GM12878 (cell line): ENCODE measurements at regions not wholly inside any gene's neighbourhood (a gene's known extent, or its start where the extent isn't known, plus 50 kb on each side); places are given as distances from the start of the nearest gene placed in this dataset.

ENCODE experiments used
- ATF2 ChIP-seq: IDR thresholded peaks from 2 replicates; pipeline ENCODE4 v1.6.1; 2012; ENCODE audit warnings: low read length, inconsistent platforms
- ATF3 ChIP-seq: IDR thresholded peaks from 2 replicates; pipeline ENCODE4 v1.6.1; 2011; ENCODE audit warnings: low read depth, mild to moderate bottlenecking, low read length, moderate library complexity, borderline replicate concordance; ENCODE audit errors: extremely low read depth
- CBX5 ChIP-seq: sonication (generic); IDR thresholded peaks from 2 replicates; pipeline ENCODE4 v1.6.1; 2016; ENCODE audit warnings: low read depth, moderate library complexity, mild to moderate bottlenecking, inconsistent platforms
- FOXK2 ChIP-seq: fragments of 450-650 bp; IDR thresholded peaks from 2 replicates; pipeline ENCODE4 v1.6.1; 2017; ENCODE audit warnings: mild to moderate bottlenecking, moderate library complexity
- MEF2A ChIP-seq: IDR thresholded peaks from 2 replicates; pipeline ENCODE4 v1.6.1; 2011; ENCODE audit warnings: low read depth, mild to moderate bottlenecking, low read length, moderate library complexity; ENCODE audit not compliant: insufficient read depth
- NBN ChIP-seq: fragments of 450-650 bp; IDR thresholded peaks from 2 replicates; pipeline ENCODE4 v1.6.1; 2016
- NFIC ChIP-seq: IDR thresholded peaks from 2 replicates; pipeline ENCODE4 v1.6.1; 2012; ENCODE audit warnings: low read depth, mild to moderate bottlenecking, inconsistent platforms, low read length, moderate library complexity
- NR2C1 ChIP-seq: fragments of 450-650 bp; IDR thresholded peaks from 2 replicates; pipeline ENCODE4 v1.6.1; 2017; ENCODE audit warnings: antibody characterized with exemption, mild to moderate bottlenecking, moderate library complexity
- NRF1 ChIP-seq: conservative IDR thresholded peaks from 2 replicates; pipeline ENCODE4 v1.6.1; 2011; ENCODE audit warnings: mild to moderate bottlenecking, low read depth, low read length, improper control_type of control experiment
- POLR2AphosphoS5 ChIP-seq: IDR thresholded peaks from 2 replicates; pipeline ENCODE4 v1.6.1; 2011; ENCODE audit warnings: mild to moderate bottlenecking, low read length, inconsistent platforms
- PRDM15 ChIP-seq: fragments of 450-650 bp; formaldehyde crosslinking; IDR thresholded peaks from 2 replicates; pipeline ENCODE4 v1.4.0; 2020; ENCODE audit warnings: mild to moderate bottlenecking, moderate library complexity
- RB1 ChIP-seq: fragments of 450-650 bp; formaldehyde crosslinking; IDR thresholded peaks from 2 replicates; pipeline ENCODE4 v1.6.1; 2017; ENCODE audit warnings: mild to moderate bottlenecking, borderline replicate concordance
- RBBP5 ChIP-seq: fragments of 200-600 bp; sonication (generic); conservative IDR thresholded peaks from 2 replicates; pipeline ENCODE4 v1.6.1; 2016
- SMAD5 ChIP-seq: IDR thresholded peaks from 2 replicates; pipeline ENCODE4 v1.6.1; 2016; ENCODE audit warnings: antibody characterized with exemption, low read depth
- SREBF1 ChIP-seq: IDR thresholded peaks from 2 replicates; pipeline ENCODE4 v1.6.1; 2012; ENCODE audit warnings: mild to moderate bottlenecking, low read length
- STAT3 ChIP-seq: IDR thresholded peaks from 2 replicates; pipeline ENCODE4 v1.6.1; 2011; ENCODE audit warnings: low read depth, low read length, improper control_type of control experiment
- SUPT20H ChIP-seq: IDR thresholded peaks from 2 replicates; pipeline ENCODE4 v1.6.1; 2011; ENCODE audit warnings: low read depth, mild to moderate bottlenecking, low read length, moderate library complexity, borderline replicate concordance; ENCODE audit not compliant: control insufficient read depth
- TARDBP ChIP-seq: IDR thresholded peaks from 2 replicates; pipeline ENCODE4 v1.6.1; 2016; ENCODE audit warnings: borderline replicate concordance
- TBL1XR1 ChIP-seq: IDR thresholded peaks from 2 replicates; pipeline ENCODE4 v1.6.1; 2012; ENCODE audit warnings: low read depth, low read length, improper control_type of control experiment
- WRNIP1 ChIP-seq: IDR thresholded peaks from 2 replicates; pipeline ENCODE4 v1.6.1; 2011; ENCODE audit warnings: low read depth, low read length, improper control_type of control experiment, borderline replicate concordance
- YBX1 ChIP-seq: fragments of 450-650 bp; IDR thresholded peaks from 2 replicates; pipeline ENCODE4 v1.6.1; 2016; ENCODE audit warnings: antibody characterized with exemption
- ZNF384 ChIP-seq: IDR thresholded peaks from 2 replicates; pipeline ENCODE4 v1.6.1; 2012; ENCODE audit warnings: low read depth, mild to moderate bottlenecking, low read length, improper control_type of control experiment, borderline replicate concordance
- ZNF592 ChIP-seq: fragments of 450-650 bp; IDR thresholded peaks from 2 replicates; pipeline ENCODE4 v1.6.1; 2017; ENCODE audit warnings: mild to moderate bottlenecking, moderate library complexity

GRCh38 chr5:91311697-91312501 lies 71.2 kb downstream of the ARRDC3 start (continued):
- peak; percentile 73; the same call in 1 of the 2 replicates for TF ChIP-seq ATF2
- peak; percentile 82 for TF ChIP-seq NFIC
- TF ChIP-seq MEF2A = 0 out of 2 replicates have a peak, but pooled peaks have one; percentile 36
- no peak for TF ChIP-seq FOXK2
- TF ChIP-seq YBX1 = no peak
- no peak for TF ChIP-seq RBBP5
- TF ChIP-seq ZNF592 = no peak
- TF ChIP-seq CBX5 = no peak
- TF ChIP-seq SMAD5 = no peak
- TF ChIP-seq POLR2AphosphoS5 = no peak
- no peak for TF ChIP-seq SREBF1
- no peak for TF ChIP-seq TARDBP
- no peak for TF ChIP-seq NR2C1
- TF ChIP-seq RB1 = no peak
- TF ChIP-seq PRDM15 (CRISPR knock-in tag) = no peak
- no peak for TF ChIP-seq ATF3
- TF ChIP-seq ZNF384 = no peak
- no peak for TF ChIP-seq SUPT20H
- no peak for TF ChIP-seq WRNIP1
- TF ChIP-seq STAT3 = no peak
- no peak; the same call in 1 of the 2 replicates for TF ChIP-seq TBL1XR1
- no peak for TF ChIP-seq NBN
- TF ChIP-seq NRF1 = no peak
